ENCODE measurements at regions not wholly inside any gene's neighbourhood (a gene's known extent, or its start where the extent isn't known, plus 50 kb on each side); places are given as distances from the start of the nearest gene placed in this dataset.

- peak overlapping the region; percentile 18 for H2AFZ ChIP-seq (ENCODE audit: low read depth, low read length, poor library complexity, severe bottlenecking)
- no peaks in the 10 kb centered on the region for H3K79me2 ChIP-seq (ENCODE audit: insufficient read depth, low read length)
- no peak for DNase-seq (ENCODE audit: low read depth, low spot score)
- no peak overlapping the region for H3K9ac ChIP-seq (ENCODE audit: low read length)
- no peaks in the 10 kb centered on the region for H3K4me1 ChIP-seq (ENCODE audit: control insufficient read depth in 1 of 2, insufficient read depth in 2 of 2, low read length in 2 of 2)
- RAD21 ChIA-PET (ENCODE audit: low non-redundant PET in 1 of 2, low total read pairs in 2 of 2, uncharacterized antibody in 2 of 2, unreplicated experiment in 2 of 2): no interaction called here
- CTCF ChIA-PET: no interaction called here
- no TSS peak for BruUV-seq (replicated peaks)
- POLR2A ChIA-PET: no interaction called here
- H3K9me3 ChIP-seq (ENCODE audit: control insufficient read depth in 1 of 2, insufficient read depth in 1 of 2, low read depth in 1 of 2, low read length in 2 of 2): no peaks in the 10 kb centered on the region
- intact Hi-C loops (cut with micrococcal nuclease): no loop called here
- no peak overlapping the region for H3K4me2 ChIP-seq (ENCODE audit: low read length)
- H3K27ac ChIP-seq (ENCODE audit: low read depth, low read length): no peak overlapping the region
- no peaks in the 10 kb centered on the region for H3K27me3 ChIP-seq (ENCODE audit: insufficient read depth, low read length)
- ATAC-seq: no peak
- no peaks in the 10 kb centered on the region for H3K9me2 ChIP-seq (ENCODE audit: insufficient read depth)
- TF ChIP-seq JUND (IDR thresholded peaks at IDR 0.05) (no peak), RAD21 (IDR thresholded peaks at IDR 0.05; ENCODE audit: low read depth) (no peak), MAX (IDR thresholded peaks at IDR 0.05) (no peak), EGR1 (IDR thresholded peaks at IDR 0.05; ENCODE audit: low read depth) (no peak), SIN3A (IDR thresholded peaks at IDR 0.05; ENCODE audit: low read depth) (no peak), CBX3 (IDR thresholded peaks at IDR 0.05; ENCODE audit: low read depth) (no peak), EZH2 (IDR thresholded peaks at IDR 0.05) (no peak), POLR2AphosphoS5 (IDR thresholded peaks at IDR 0.05; ENCODE audit: low read depth, low read length) (no peak), YY1 (IDR thresholded peaks at IDR 0.05; ENCODE audit: extremely low read depth, insufficient replicate concordance, low read depth, low read length) (no peak), CTCF (IDR thresholded peaks at IDR 0.05 in 2 of 3, conservative IDR thresholded peaks at IDR 0.05 in 1 of 3; ENCODE audit: borderline replicate concordance in 1 of 3, insufficient read depth in 1 of 3, low read depth in 2 of 3, low read length in 2 of 3) (no peak), ZNF274 (IDR thresholded peaks at IDR 0.05; ENCODE audit: low read depth, low read length) (no peak)
- TF ChIP-seq, protein P1, sequence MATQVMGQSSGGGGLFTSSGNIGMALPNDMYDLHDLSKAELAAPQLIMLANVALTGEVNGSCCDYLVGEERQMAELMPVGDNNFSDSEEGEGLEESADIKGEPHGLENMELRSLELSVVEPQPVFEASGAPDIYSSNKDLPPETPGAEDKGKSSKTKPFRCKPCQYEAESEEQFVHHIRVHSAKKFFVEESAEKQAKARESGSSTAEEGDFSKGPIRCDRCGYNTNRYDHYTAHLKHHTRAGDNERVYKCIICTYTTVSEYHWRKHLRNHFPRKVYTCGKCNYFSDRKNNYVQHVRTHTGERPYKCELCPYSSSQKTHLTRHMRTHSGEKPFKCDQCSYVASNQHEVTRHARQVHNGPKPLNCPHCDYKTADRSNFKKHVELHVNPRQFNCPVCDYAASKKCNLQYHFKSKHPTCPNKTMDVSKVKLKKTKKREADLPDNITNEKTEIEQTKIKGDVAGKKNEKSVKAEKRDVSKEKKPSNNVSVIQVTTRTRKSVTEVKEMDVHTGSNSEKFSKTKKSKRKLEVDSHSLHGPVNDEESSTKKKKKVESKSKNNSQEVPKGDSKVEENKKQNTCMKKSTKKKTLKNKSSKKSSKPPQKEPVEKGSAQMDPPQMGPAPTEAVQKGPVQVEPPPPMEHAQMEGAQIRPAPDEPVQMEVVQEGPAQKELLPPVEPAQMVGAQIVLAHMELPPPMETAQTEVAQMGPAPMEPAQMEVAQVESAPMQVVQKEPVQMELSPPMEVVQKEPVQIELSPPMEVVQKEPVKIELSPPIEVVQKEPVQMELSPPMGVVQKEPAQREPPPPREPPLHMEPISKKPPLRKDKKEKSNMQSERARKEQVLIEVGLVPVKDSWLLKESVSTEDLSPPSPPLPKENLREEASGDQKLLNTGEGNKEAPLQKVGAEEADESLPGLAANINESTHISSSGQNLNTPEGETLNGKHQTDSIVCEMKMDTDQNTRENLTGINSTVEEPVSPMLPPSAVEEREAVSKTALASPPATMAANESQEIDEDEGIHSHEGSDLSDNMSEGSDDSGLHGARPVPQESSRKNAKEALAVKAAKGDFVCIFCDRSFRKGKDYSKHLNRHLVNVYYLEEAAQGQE (IDR thresholded peaks at IDR 0.05; ENCODE audit: low read depth): no peak
- H3K4me3 ChIP-seq (replicated peaks in 1 of 2; ENCODE audit: low read depth in 1 of 2, low read length in 2 of 2): no peak overlapping the region
- no peaks in the 10 kb centered on the region for H4K20me1 ChIP-seq (ENCODE audit: insufficient read depth)
- no peaks in the 10 kb centered on the region for H3K36me3 ChIP-seq (ENCODE audit: control insufficient read depth in 1 of 2, insufficient read depth in 2 of 2, low read length in 2 of 2)
Measured at GRCh38 chr5:106759152-106759551, 911.6 kb downstream of the EFNA5 start.

Measured in HCT116 (cell line).